Erythroblast (primary cell): ENCODE measurements at regions not wholly inside any gene's neighbourhood (a gene's known extent, or its start where the extent isn't known, plus 50 kb on each side); places are given as distances from the start of the nearest gene placed in this dataset.
"Not testable (repeated sequence)": the region's sequence is repeated elsewhere in the genome, so short reads cannot be mapped to it uniquely, and the experiment has no call there.

Source experiments
- GATA1 ChIP-seq: IDR thresholded peaks from 2 replicates; pipeline ENCODE4 v1.6.1; 2011; ENCODE audit warnings: low read depth, mild to moderate bottlenecking, control low read depth, low read length, moderate library complexity
- POLR2A ChIP-seq: IDR thresholded peaks from 2 replicates; pipeline ENCODE4 v1.6.1; 2011; ENCODE audit warnings: mild to moderate bottlenecking, low read length

DNA sequence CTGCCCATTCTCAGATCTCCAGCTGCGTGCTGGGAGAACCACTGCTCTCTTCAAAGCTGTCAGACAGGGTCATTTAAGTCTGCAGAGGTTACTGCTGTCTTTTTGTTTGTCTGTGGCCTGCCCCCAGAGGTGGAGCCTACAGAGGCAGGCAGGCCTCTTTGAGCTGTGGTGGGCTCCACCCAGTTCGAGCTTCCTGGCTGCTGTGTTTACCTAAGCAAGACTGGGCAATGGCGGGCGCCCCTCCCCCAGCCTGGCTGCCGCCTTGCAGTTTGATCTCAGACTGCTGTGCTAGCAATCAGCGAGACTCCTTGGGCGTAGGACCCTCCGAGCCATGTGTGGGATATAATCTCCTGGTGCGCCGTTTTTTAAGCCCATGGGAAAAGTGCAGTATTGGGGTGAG, 497.3 kb upstream of the SPRED2 start:
- TF ChIP-seq POLR2A, GATA1: not testable (repeated sequence)
